ENCODE measurements at regions not wholly inside any gene's neighbourhood (a gene's known extent, or its start where the extent isn't known, plus 50 kb on each side); places are given as distances from the start of the nearest gene placed in this dataset.

- TF ChIP-seq CTCF (IDR thresholded peaks at IDR 0.05), result no peak
- intact Hi-C loops (cut with DNase I; ENCODE audit: low total_unique reads), result no loop called here
- DNase-seq, result no peak
- no peak overlapping the region for H3K27ac ChIP-seq
- no peaks in the 10 kb centered on the region for H3K27me3 ChIP-seq
- H3K4me1 ChIP-seq, result no peaks in the 10 kb centered on the region
- H3K9me3 ChIP-seq, result no peaks in the 10 kb centered on the region
- H3K36me3 ChIP-seq, result no peaks in the 10 kb centered on the region
- no peak overlapping the region for H3K4me3 ChIP-seq
These were observed 257.8 kb upstream of the BTG1 start for GRCh38 chr12:92403210-92404175.

DNA sequence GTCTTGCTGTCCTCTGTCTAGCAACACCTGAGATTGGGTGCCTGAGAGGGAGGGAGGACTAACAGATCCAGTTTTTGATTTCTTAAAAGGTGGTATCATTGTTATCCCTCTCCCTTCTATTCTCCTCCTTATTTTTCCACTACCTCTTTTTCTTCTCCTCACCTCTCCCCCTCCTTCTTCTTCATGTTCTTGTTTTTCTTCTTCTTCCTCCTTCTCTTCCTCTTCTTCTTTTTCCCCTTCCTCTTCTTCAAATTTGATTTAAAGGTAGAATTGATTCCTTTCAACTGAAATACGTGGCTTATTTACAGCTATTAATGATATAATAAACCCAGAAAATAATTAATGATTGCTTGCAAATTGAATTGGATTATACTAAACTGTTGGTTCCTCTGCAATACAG, 256.8 kb upstream of the BTG1 start:
- Histone ChIP-seq H3K36me3 (no peaks in the 10 kb centered on the region), H3K27ac (no peak overlapping the region), H3K4me3 (no peak overlapping the region), H3K27me3 (no peaks in the 10 kb centered on the region), H3K4me1 (no peaks in the 10 kb centered on the region), H3K9me3 (no peaks in the 10 kb centered on the region)
- intact Hi-C loops (cut with DNase I; ENCODE audit: low total_unique reads), result no loop called here
- DNase-seq, result no peak
- no peak for TF ChIP-seq CTCF (IDR thresholded peaks at IDR 0.05)

- Histone ChIP-seq H3K27me3 (no peaks in the 10 kb centered on the region), H3K4me1 (no peaks in the 10 kb centered on the region), H3K27ac (no peak overlapping the region), H3K9me3 (no peaks in the 10 kb centered on the region), H3K36me3 (no peaks in the 10 kb centered on the region), H3K4me3 (no peak overlapping the region)
- no peak for DNase-seq
- TF ChIP-seq CTCF (IDR thresholded peaks at IDR 0.05), result no peak
- intact Hi-C loops (cut with DNase I; ENCODE audit: low total_unique reads), result no loop called here
These were observed 254.4 kb upstream of the BTG1 start for GRCh38 chr12:92400006-92400405.

DNA sequence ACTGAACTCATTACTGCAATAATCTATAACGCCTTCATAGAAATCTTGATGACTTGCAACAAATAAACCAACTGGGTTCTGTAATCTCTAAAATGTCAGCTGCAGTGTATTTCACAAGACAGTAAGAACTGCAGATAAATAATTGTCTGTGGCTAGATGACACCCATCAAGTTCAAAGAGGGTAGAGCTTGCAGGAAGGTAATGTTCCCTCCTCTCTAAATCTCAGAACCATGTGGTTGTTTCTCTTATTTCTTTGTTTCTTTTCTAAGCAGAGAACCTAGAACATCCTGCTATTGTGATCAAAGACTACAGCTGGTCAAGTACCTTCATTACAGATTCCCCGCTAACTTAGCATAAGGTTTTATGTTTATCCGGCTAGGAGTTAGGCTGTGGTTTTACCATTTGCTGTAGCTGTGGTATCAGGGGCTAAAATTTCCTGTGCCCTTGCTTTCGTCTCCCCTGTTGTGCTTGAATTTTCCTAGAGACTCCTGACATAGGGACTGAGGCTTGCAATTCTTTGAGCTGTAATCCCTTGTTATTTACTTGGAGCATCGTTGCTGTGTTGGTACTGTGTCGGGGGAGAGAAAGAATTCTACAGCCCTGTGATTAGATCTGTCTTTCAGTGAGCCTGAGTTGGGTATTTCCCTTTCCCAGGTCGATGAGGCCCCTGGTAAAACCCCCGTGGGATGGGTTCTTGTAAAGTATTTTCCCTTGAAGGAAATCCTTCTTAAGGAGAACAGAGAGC, 253.1 kb upstream of the BTG1 start:
- Histone ChIP-seq H3K4me3 (no peak overlapping the region), H3K27ac (no peak overlapping the region), H3K9me3 (peaks cover 0 to 4% (median 1%) of the 10 kb centered on the region in 3 donors), H3K4me1 (no peaks in the 10 kb centered on the region), H3K27me3 (no peaks in the 10 kb centered on the region), H3K36me3 (no peaks in the 10 kb centered on the region)
- no peak for DNase-seq
- intact Hi-C loops (cut with DNase I; ENCODE audit: low total_unique reads), result no loop called here
- no peak for TF ChIP-seq CTCF (IDR thresholded peaks at IDR 0.05)

DNA sequence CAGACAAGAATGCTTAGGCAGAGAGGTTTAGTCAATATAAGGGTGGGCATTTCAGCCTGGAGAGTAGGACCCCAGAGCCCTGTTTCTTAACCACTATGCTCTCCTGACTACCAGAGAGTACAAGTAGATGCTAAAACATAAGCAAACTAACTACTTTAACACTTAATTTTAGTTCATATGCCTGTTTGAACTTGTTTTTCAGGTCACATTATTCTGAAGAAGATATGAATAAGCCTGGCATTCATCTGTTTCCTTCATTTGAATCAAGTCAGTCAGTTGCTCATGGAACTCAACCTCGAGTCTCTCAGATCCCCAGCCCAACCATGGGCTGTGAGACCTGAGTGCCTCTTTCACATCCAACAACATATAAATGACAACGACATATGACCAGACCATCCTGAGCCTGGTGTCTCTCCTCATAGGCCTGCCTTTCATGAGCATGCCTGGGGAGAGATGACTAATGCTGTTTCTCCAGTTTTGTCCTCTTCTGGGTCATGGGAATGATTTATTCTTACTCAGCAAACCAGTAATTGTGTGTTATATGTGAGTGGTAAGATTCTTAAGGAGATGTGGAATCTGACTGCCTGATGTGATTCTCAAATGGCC, 251.1 kb upstream of the BTG1 start:
- no peak for DNase-seq
- intact Hi-C loops (cut with DNase I; ENCODE audit: low total_unique reads), result no loop called here
- H3K27ac ChIP-seq, result no peak overlapping the region
- no peaks in the 10 kb centered on the region for H3K27me3 ChIP-seq
- no peak for TF ChIP-seq CTCF (IDR thresholded peaks at IDR 0.05)
- H3K4me1 ChIP-seq, result no peaks in the 10 kb centered on the region
- no peak overlapping the region for H3K4me3 ChIP-seq
- H3K36me3 ChIP-seq, result no peaks in the 10 kb centered on the region
- peaks cover 4 to 15% (median 12%) of the 10 kb centered on the region in 3 donors for H3K9me3 ChIP-seq
